ENCODE measurements at regions not wholly inside any gene's neighbourhood (a gene's known extent, or its start where the extent isn't known, plus 50 kb on each side); places are given as distances from the start of the nearest gene placed in this dataset.

GRCh38 chr15:89007989-89008388 is 80.3 kb upstream of the ABHD2 start:
- dilution Hi-C loops (cut with MboI; ENCODE audit: extremely low pct_ligation_motif_present, low sequenced_read_pairs) = no loop called here
- FAIRE-seq (no peak), DNase-seq (ENCODE audit: low read depth, low spot score) (no peak)
- Histone ChIP-seq H3K79me2 (ENCODE audit: control insufficient read depth, insufficient read depth, low read length) (no peaks in the 10 kb centered on the region), H3K4me3 (ENCODE audit: control insufficient read depth in 2 of 3, extremely low read depth in 1 of 3, insufficient read depth in 2 of 3, low read depth in 1 of 3, low read length in 3 of 3) (no peak overlapping the region), H2AFZ (ENCODE audit: control insufficient read depth, low read length) (no peak overlapping the region), H3K9me3 (ENCODE audit: control insufficient read depth, low read depth, low read length) (no peaks in the 10 kb centered on the region), H3K9me1 (ENCODE audit: control insufficient read depth, extremely low read depth, insufficient read depth, low read length) (no peaks in the 10 kb centered on the region), H3K36me3 (ENCODE audit: control insufficient read depth in 2 of 2, extremely low read depth in 1 of 2, insufficient read depth in 2 of 2, low read length in 2 of 2) (no peaks in the 10 kb centered on the region), H3K27me3 (ENCODE audit: control insufficient read depth, extremely low read depth, insufficient read depth, low read length) (no peaks in the 10 kb centered on the region), H4K20me1 (ENCODE audit: control insufficient read depth, extremely low read depth, insufficient read depth, low read length) (no peaks in the 10 kb centered on the region), H3K4me1 (ENCODE audit: control insufficient read depth, extremely low read depth, insufficient read depth, low read length) (no peaks in the 10 kb centered on the region), H3K27ac (ENCODE audit: control insufficient read depth, insufficient read depth, low read length) (no peak overlapping the region), H3K4me2 (ENCODE audit: control insufficient read depth, extremely low read depth, insufficient read depth, low read depth, low read length) (no peak overlapping the region), H3K9ac (ENCODE audit: control insufficient read depth, extremely low read depth, insufficient read depth, low read length) (no peak overlapping the region)
- TF ChIP-seq CTCF (optimal IDR thresholded peaks at IDR 0.05 in 1 of 3, IDR thresholded peaks at IDR 0.05 in 1 of 3, conservative IDR thresholded peaks at IDR 0.05 in 1 of 3; ENCODE audit: extremely low read depth in 1 of 3, insufficient read depth in 2 of 3, low read length in 3 of 3) (no peak), EZH2 (IDR thresholded peaks at IDR 0.05; ENCODE audit: low read length) (no peak)

DNA sequence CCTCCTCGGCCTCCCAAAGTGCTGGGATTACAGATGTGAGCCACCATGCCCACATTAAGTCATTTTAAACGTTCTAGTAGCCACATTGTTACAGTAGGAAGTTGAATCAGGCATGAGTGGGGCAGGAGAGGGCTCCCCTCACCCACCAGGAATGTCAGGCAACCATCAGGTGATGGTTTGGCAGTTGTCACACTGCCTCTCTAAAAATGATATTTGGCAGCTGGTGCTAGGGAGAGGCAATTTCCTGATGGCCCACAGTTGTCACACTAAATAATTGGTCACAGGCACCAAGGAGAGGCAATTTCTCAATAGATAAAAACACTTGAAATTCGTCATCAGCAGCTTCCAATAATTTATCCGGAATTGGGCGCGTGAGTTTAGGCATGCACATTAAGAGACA is 79.2 kb upstream of the ABHD2 start:
- H3K4me3 ChIP-seq (ENCODE audit: control insufficient read depth in 2 of 3, extremely low read depth in 1 of 3, insufficient read depth in 2 of 3, low read depth in 1 of 3, low read length in 3 of 3) = no peak overlapping the region
- TF ChIP-seq CTCF (optimal IDR thresholded peaks at IDR 0.05 in 1 of 3, IDR thresholded peaks at IDR 0.05 in 1 of 3, conservative IDR thresholded peaks at IDR 0.05 in 1 of 3; ENCODE audit: extremely low read depth in 1 of 3, insufficient read depth in 2 of 3, low read length in 3 of 3) = no peak
- TF ChIP-seq EZH2 (IDR thresholded peaks at IDR 0.05; ENCODE audit: low read length) = no peak
- no peaks in the 10 kb centered on the region for H3K9me3 ChIP-seq (ENCODE audit: control insufficient read depth, low read depth, low read length)
- dilution Hi-C loops (cut with MboI; ENCODE audit: extremely low pct_ligation_motif_present, low sequenced_read_pairs) = no loop called here
- H3K9me1 ChIP-seq (ENCODE audit: control insufficient read depth, extremely low read depth, insufficient read depth, low read length) = no peaks in the 10 kb centered on the region
- H3K27ac ChIP-seq (ENCODE audit: control insufficient read depth, insufficient read depth, low read length) = no peak overlapping the region
- no peaks in the 10 kb centered on the region for H4K20me1 ChIP-seq (ENCODE audit: control insufficient read depth, extremely low read depth, insufficient read depth, low read length)
- no peaks in the 10 kb centered on the region for H3K79me2 ChIP-seq (ENCODE audit: control insufficient read depth, insufficient read depth, low read length)
- no peak overlapping the region for H2AFZ ChIP-seq (ENCODE audit: control insufficient read depth, low read length)
- H3K27me3 ChIP-seq (ENCODE audit: control insufficient read depth, extremely low read depth, insufficient read depth, low read length) = no peaks in the 10 kb centered on the region
- H3K36me3 ChIP-seq (ENCODE audit: control insufficient read depth in 2 of 2, extremely low read depth in 1 of 2, insufficient read depth in 2 of 2, low read length in 2 of 2) = no peaks in the 10 kb centered on the region
- FAIRE-seq = no peak
- no peak overlapping the region for H3K4me2 ChIP-seq (ENCODE audit: control insufficient read depth, extremely low read depth, insufficient read depth, low read depth, low read length)
- no peaks in the 10 kb centered on the region for H3K4me1 ChIP-seq (ENCODE audit: control insufficient read depth, extremely low read depth, insufficient read depth, low read length)
- no peak for DNase-seq (ENCODE audit: low read depth, low spot score)
- H3K9ac ChIP-seq (ENCODE audit: control insufficient read depth, extremely low read depth, insufficient read depth, low read length) = no peak overlapping the region

Measured in keratinocyte (primary cell).